Hindlimb muscle (tissue), 1 donor: ENCODE measurements at regions not wholly inside any gene's neighbourhood (a gene's known extent, or its start where the extent isn't known, plus 50 kb on each side); places are given as distances from the start of the nearest gene placed in this dataset.

ENCODE experiments used
- DNase-seq: peaks from one replicate; pipeline ENCODE4 v3.0.0-alpha.2; 2013

DNA sequence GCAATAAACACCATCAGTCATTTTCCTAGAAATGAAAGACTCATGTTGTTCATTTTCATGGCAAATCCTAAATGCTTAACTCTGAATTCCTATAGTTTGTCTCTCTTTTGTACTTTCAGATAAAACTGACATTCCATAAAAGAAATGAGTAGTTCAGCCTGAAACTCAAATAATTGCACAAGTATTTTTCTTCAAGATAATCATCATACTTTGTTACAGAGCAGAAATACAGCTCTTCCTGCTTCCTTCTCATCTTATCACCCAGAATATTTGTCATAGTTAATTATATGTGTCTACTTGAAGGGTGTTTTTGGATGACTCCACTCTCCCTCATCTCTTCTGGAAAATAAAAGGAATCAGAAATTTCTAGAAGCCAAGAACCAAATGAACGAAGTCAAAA lies 141.1 kb downstream of the HNMT start:
- DNase-seq = no peak

GRCh38 chr2:138106606-138107005 lies 142.3 kb downstream of the HNMT start:
- DNase-seq = no peak

DNA sequence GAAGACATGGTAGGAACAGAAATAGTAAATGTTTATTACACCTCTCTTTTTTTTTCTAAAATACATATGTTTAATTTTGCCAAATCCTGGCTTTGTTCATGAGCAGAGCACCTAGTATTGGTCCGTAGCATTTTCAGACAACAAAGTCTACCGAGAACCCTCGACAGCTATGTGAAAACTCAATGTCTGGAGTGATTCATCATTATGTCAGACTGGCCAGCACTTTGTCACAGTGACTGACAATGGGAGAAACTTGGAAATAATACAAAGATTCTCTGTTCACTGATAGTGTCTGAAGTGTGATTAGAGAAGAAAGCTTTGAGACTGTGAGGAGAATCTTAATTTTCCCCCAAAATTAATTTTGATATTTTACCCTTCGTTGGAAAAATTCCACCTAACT lies 143.0 kb downstream of the HNMT start:
- DNase-seq = no peak

DNA sequence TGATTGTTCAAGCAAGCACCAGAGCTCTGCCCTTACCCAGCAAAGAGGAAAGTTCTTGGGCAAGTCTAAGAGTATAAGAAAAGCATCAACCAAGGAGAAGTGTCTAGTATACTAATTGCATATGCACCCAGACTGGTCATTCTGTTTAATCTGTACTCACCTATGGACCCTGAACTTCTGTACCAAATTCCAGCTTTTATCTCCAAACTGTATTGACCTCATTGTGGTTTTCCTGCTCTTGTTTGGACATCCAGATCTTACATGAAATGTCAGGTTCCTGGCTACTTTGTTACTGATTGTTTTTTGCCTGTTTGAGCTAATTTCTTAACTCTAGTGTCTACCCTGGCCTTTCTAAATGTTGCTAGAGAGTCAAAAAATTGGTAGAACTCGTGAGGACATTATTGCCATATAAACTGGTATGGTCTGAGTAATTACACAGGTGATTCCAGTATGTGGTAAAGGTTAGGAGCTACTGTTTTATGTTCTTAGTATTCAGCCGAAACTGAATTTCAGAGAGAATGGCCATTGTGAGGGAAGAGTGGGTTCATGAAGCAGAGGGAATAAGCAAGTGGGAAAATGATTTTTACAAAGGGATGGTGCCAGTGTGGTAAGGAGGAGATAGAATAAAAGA lies 146.3 kb downstream of the HNMT start:
- DNase-seq = no peak

GRCh38 chr2:138112536-138112935 lies 148.3 kb downstream of the HNMT start:
- DNase-seq = no peak

DNA sequence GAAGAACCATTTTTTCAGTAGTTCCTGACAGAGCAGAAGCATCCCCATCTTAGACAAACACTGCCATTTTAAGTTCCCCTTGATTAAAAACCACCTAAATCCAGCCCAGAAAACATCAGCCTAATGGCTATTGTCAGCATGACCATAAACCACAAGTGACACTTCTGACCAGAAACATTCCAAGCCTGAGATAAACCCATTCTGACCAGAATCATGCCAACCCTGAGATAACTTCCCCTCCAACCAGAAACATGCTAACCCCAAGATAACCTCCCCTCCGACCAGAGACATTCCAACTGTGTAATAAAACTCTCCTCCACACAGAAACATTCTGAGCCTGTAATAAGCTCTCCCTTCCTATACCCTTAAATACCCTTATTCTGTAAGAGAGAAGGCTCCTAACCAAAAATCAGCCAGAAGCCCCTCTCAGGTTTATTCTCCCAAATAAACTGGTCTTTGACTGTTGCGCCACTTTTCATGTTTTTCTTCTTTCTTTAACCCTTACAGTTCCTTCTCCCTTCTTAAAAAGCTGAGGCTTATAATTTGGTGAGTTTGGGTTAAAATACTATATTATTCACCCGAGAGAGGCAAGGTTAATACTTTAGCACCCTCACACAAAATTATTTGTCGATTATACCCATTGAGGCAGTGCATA lies 149.7 kb downstream of the HNMT start:
- no peak for DNase-seq

DNA sequence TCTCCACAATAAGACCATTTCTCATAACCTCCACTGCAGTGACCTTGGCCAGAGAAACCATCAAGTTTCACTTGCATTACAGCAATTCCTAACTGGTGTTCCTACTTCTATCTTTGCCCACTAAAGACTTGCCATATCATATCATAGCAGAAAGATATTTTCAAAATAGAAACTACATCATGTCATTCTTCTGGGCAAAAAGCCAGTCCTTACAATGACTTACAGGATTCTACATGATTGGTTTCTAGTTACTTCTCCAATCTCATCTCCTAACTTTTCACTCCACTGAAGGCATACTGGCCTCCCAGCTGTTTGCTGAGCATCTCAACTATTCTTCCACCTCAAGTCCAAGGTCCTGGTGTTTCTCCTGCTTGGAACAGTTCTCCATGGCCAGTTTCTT lies 151.4 kb downstream of the HNMT start:
- DNase-seq = no peak

DNA sequence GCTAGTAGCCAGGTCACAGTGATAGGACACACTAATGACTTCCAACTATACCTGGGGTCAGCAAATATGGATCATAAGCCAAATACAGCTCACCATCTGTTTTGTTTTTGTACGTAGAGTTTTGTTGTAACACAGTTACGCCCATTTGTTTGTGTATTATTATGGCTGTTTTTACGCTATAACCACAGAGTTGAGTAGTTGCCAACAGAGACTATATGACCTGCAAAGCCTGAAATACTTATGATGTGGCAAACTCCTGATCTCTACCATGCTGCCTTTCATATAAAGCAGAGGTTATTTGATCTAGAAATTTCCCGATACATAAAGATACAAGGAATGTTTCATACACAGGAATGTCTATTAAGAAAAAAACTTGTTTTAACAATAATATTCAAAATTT lies 152.2 kb downstream of the HNMT start:
- DNase-seq = no peak

DNA sequence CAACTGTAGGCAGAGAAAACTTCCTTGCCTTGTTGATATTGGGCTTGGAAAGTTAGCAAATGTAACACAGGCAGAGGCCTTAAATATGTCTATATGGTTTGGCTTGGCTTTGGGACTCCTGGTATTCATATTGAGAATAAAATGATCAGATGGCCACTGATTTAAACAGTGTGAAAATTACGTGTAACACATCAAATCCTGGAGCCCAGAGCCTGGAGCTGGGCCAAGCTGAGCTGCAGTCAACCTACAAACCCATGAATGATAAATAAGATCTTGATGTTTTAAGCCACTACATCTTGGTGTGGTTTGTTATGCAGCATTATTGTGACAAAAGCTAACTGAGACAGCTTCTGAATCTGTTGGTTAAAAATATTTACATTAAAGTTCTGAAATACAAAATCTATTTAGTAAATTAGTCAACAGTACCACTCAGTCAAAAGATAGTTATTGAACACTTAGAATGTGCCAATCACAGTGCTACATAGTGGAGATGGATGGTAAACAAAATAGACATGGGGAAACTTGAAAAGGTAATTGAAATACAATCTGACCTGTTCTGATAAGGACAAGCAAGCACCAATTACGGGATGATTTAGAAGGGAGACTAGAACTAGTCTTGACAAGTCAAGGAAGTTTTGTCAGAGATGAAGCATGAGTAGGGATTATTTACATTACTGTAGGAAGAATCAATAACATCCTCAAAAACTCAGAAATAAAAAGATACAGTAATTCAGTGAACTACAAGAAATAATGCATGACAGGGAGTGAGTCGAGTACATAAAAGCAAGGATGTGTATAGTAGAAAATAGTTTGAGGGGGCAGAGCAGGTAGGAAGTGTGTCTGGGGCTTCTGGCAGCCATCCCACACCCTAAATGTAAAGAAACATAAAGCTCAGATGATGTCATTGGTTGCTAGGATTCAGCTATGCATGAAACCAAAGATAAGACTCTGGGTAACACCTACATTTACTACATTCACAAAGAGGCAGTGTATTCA lies 157.7 kb downstream of the HNMT start:
- no peak for DNase-seq

DNA sequence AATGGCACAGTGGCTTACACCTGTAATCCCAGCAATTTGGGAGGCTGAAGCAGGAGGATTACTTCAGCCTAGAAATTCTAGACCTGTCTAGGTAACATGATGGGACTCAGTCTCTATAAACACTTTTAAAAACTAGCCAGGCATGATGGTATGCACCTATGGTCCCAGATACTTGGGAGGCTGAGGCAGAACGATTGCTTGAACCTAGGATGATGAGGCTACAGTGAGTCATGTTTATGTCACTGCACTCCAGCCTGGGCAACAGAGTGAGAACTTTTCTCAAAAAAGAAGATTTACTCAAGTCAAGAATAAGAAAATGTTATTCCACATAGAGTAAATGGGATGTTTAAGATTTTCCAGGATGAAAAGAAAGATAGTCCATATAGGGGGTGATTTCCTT lies 158.6 kb downstream of the HNMT start:
- no peak for DNase-seq

- DNase-seq = no peak
Measured at GRCh38 chr2:138123741-138124140, 159.5 kb downstream of the HNMT start.

DNA sequence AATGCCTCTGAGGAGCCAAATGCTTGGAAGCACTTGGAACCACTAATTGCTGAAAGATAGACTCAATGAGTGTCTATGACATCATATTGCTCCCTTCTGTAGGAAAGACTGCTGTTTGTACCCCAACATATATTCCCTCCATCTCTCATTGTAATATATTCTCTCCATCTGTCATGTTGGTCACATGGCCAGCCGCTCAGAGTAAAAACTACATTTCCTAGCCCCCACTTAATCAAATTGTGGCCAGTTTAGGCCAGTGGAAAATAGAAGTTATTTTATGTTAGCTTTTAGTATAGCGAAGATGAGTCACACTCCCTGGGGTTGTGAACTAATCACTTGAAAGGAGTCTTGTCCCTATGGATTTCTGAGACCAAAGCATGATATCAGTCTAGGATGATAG lies 160.2 kb downstream of the HNMT start:
- DNase-seq = no peak

- no peak for DNase-seq
Measured at GRCh38 chr2:138125306-138126288, 161.3 kb downstream of the HNMT start.

DNA sequence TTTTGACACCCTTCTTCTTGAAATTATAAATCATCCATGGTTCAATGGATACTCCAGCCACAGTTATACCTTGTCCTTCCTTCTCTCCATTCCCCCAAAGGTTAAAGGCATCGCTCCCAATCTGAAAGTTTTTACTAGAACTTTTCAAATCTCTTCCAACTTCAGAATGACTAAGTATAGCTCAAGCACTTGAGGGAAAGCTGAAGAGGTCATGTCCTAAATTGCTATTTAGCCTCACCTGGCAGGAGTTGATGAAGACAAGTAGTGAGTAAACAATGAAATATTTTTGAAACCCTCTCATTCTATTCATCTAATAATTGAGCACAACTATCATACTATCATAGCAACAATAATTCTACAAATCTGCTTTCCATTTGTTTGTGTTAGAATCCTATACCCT lies 167.8 kb downstream of the HNMT start:
- DNase-seq = no peak

GRCh38 chr2:138137949-138138348 lies 173.7 kb downstream of the HNMT start:
- DNase-seq = no peak

GRCh38 chr2:138147796-138148195 lies 183.5 kb downstream of the HNMT start:
- no peak for DNase-seq

GRCh38 chr2:138155304-138155703 lies 191.0 kb downstream of the HNMT start:
- no peak for DNase-seq

- no peak for DNase-seq
Measured at GRCh38 chr2:138157372-138157771, 193.1 kb downstream of the HNMT start.

GRCh38 chr2:138170485-138170884 lies 206.2 kb downstream of the HNMT start:
- DNase-seq = no peak

DNA sequence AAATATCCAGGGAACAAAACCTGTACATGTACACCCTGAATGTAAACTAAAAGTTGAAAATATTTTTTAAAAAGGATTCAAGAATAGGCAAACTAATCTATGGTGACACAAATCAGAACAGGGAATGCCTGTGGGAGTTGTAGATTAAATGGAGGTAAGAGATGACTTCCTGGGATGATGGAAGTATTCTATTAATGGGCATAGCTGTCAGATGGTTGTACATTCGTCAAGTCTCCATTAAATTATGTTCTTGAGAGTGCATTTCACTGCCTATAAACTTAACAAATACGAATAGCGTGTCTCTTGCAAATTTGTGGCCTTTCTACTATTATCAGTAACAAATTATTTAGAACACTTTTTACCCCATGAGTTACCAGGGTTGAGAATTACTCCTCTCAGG lies 207.0 kb downstream of the HNMT start:
- no peak for DNase-seq

- no peak for DNase-seq
Measured at GRCh38 chr2:138175066-138175465, 210.8 kb downstream of the HNMT start.

- DNase-seq = no peak
Measured at GRCh38 chr2:138176862-138177439, 212.7 kb downstream of the HNMT start.
